IMR-90 (cell line): ENCODE measurements at regions not wholly inside any gene's neighbourhood (a gene's known extent, or its start where the extent isn't known, plus 50 kb on each side); places are given as distances from the start of the nearest gene placed in this dataset.

ENCODE experiments used
- ATAC-seq: fragments of 200-7000 bp; cut with Tn5 transposase; 2 replicates; pipeline ENCODE4 v1.9.1; 2020; ENCODE audit warnings: low read depth, mild to moderate bottlenecking, moderate library complexity
- BruUV-seq: library from RNA; stranded (reverse); fragments of 400-500 nt; replicated peaks from 2 replicates; lab custom pipeline; 2021; lab: Mats Ljungman, UMichigan
- CTCF ChIA-PET: fragments of 300-600 bp; formaldehyde crosslinking; extraction: SDS; loops from one replicate; lab custom pipeline; 2021; ENCODE audit warnings: antibody characterized with exemption; lab: Yijun Ruan, JAX
- POLR2A ChIA-PET: fragments of 300-600 bp; sonication (Branson Sonifier 250); formaldehyde crosslinking; loops from one replicate; lab custom pipeline; 2022; ENCODE audit warnings: antibody characterized with exemption; ENCODE audit not compliant: unreplicated experiment; lab: Charles Lee
- DNase-seq: peaks from one replicate; pipeline ENCODE4 v3.0.0; 2013
- H2AFZ ChIP-seq: replicated peaks from 2 replicates; pipeline ENCODE3; 2013; ENCODE audit warnings: low read length, mild to moderate bottlenecking; ENCODE audit not compliant: poor library complexity
- H2AK5ac ChIP-seq: 2 replicates; pipeline ENCODE4 v1.6.1; 2013; ENCODE audit warnings: low read depth, low read length, inconsistent platforms
- H2AK9ac ChIP-seq: replicated peaks from 2 replicates; pipeline ENCODE3; 2013; ENCODE audit warnings: mild to moderate bottlenecking, low read depth, low read length, moderate library complexity; ENCODE audit not compliant: poor library complexity
- H2BK120ac ChIP-seq: 2 replicates; pipeline ENCODE4 v1.6.1; 2013; ENCODE audit warnings: low read depth, low read length, inconsistent platforms
- H2BK15ac ChIP-seq: 3 replicates; pipeline ENCODE4 v1.6.1; 2013; ENCODE audit warnings: low read depth, low read length, inconsistent platforms
- H2BK20ac ChIP-seq: 2 replicates; pipeline ENCODE4 v1.6.1; 2013; ENCODE audit warnings: low read depth, mild to moderate bottlenecking, inconsistent platforms, low read length, moderate library complexity
- H2BK5ac ChIP-seq: 2 replicates; pipeline ENCODE4 v1.6.1; 2013; ENCODE audit warnings: mild to moderate bottlenecking, low read depth, low read length, inconsistent platforms; ENCODE audit not compliant: poor library complexity, severe bottlenecking
- H3K14ac ChIP-seq: replicated peaks from 2 replicates; pipeline ENCODE4 v1.6.1; 2013; ENCODE audit warnings: low read depth, low read length, inconsistent platforms
- H3K18ac ChIP-seq: 2 replicates; pipeline ENCODE4 v1.6.1; 2013; ENCODE audit warnings: low read depth, low read length, control low read depth
- H3K23ac ChIP-seq: 2 replicates; pipeline ENCODE4 v1.6.1; 2013; ENCODE audit warnings: low read depth, low read length, inconsistent platforms
- H3K27ac ChIP-seq: 2 replicates; pipeline ENCODE4 v1.5.1; 2013; ENCODE audit warnings: mild to moderate bottlenecking, control low read depth, low read length; ENCODE audit not compliant: insufficient read depth
- H3K27me3 ChIP-seq: 2 replicates; pipeline ENCODE4 v1.6.1; 2013; ENCODE audit warnings: low read length; ENCODE audit not compliant: control insufficient read depth, insufficient read depth
- H3K36me3 ChIP-seq: 2 replicates; pipeline ENCODE4 v1.6.1; 2013; ENCODE audit warnings: low read length, mixed read lengths; ENCODE audit not compliant: control insufficient read depth, insufficient read depth
- H3K4ac ChIP-seq: 2 replicates; pipeline ENCODE4 v1.6.1; 2013; ENCODE audit warnings: low read depth, low read length, inconsistent platforms
- H3K4me1 ChIP-seq: 2 replicates; pipeline ENCODE4 v1.6.1; 2013; ENCODE audit warnings: low read length, mixed read lengths; ENCODE audit not compliant: control insufficient read depth, insufficient read depth
- H3K4me2 ChIP-seq: 2 replicates; pipeline ENCODE4 v1.6.1; 2013; ENCODE audit warnings: low read depth, mild to moderate bottlenecking, control low read depth, low read length, moderate library complexity
- H3K4me3 ChIP-seq: 2 replicates; pipeline ENCODE4 v1.5.1; 2013; ENCODE audit warnings: low read depth, mild to moderate bottlenecking, control low read depth, low read length, moderate library complexity; ENCODE audit not compliant: insufficient read depth
- H3K56ac ChIP-seq: 2 replicates; pipeline ENCODE4 v1.6.1; 2013; ENCODE audit warnings: low read length, inconsistent platforms; ENCODE audit not compliant: insufficient read depth; ENCODE audit errors: extremely low read depth
- H3K79me1 ChIP-seq, 2 experiments: 2 replicates each; pipeline ENCODE4 v1.6.1; 2013; ENCODE audit warnings: low read length in 2 of 2, inconsistent platforms in 1 of 2, low read depth in 1 of 2
- H3K9ac ChIP-seq: 2 replicates; pipeline ENCODE4 v1.6.1; 2013; ENCODE audit warnings: low read depth, low read length, control low read depth
- H3K9me1 ChIP-seq: 2 replicates; pipeline ENCODE4 v1.6.1; 2013; ENCODE audit warnings: low read length, inconsistent platforms; ENCODE audit not compliant: insufficient read depth
- H3K9me3 ChIP-seq: 2 replicates; pipeline ENCODE4 v1.6.1; 2013; ENCODE audit warnings: low read length; ENCODE audit not compliant: control insufficient read depth, insufficient read depth
- H4K20me1 ChIP-seq: 2 replicates; pipeline ENCODE4 v1.6.1; 2013; ENCODE audit warnings: low read length, inconsistent platforms; ENCODE audit not compliant: insufficient read depth
- H4K5ac ChIP-seq: 2 replicates; pipeline ENCODE4 v1.6.1; 2013; ENCODE audit warnings: mild to moderate bottlenecking, low read depth, low read length, control low read depth
- H4K8ac ChIP-seq, 2 experiments: 2 replicates each; pipeline ENCODE4 v1.6.1; 2013; ENCODE audit warnings: low read depth in 2 of 2, low read length in 2 of 2, control low read depth in 1 of 2, inconsistent platforms in 1 of 2
- H4K91ac ChIP-seq: 2 replicates; pipeline ENCODE4 v1.6.1; 2013; ENCODE audit warnings: low read depth, low read length, inconsistent platforms; ENCODE audit not compliant: insufficient read depth
- BHLHE40 ChIP-seq: fragments of 150-350 bp; IDR thresholded peaks from 2 replicates; pipeline ENCODE4 v1.6.1; 2016; ENCODE audit warnings: mild to moderate bottlenecking, low read depth, low read length
- CEBPB ChIP-seq: IDR thresholded peaks from 2 replicates; pipeline ENCODE4 v1.6.1; 2012; ENCODE audit warnings: low read depth, low read length, improper control_type of control experiment
- SMC3 ChIP-seq: fragments of 150-350 bp; IDR thresholded peaks from 2 replicates; pipeline ENCODE4 v1.6.1; 2016; ENCODE audit warnings: low read depth, mild to moderate bottlenecking, antibody characterized with exemption, low read length, moderate library complexity
- USF2 ChIP-seq: fragments of 150-350 bp; IDR thresholded peaks from 2 replicates; pipeline ENCODE4 v1.6.1; 2017; ENCODE audit warnings: mild to moderate bottlenecking, antibody characterized with exemption, low read length, low read depth
- WGBS, 2 experiments: methylation state at CpG; one replicate each; pipeline versions ENCODE4 v1.1.5 to v1.1.7; 2013; ENCODE audit warnings: missing lambda C conversion rate in 2 of 2; ENCODE audit not compliant: insufficient read length in 1 of 2; ENCODE audit errors: extremely low coverage in 2 of 2; 5-methylcytosine and 5-hydroxymethylcytosine counted together
- dilution Hi-C: fragments of 300-500 bp; cut with HindIII; formaldehyde crosslinking; loops from one replicate; pipeline ENCODE4 v1.14.3; 2018; ENCODE audit warnings: low sequenced_read_pairs; ENCODE audit not compliant: unreplicated experiment
- in situ Hi-C: fragments of 300-500 bp; cut with MboI; formaldehyde crosslinking; loops from 3 replicates; pipeline ENCODE4 v1.14.3; 2019; ENCODE audit warnings: low sequenced_read_pairs, inconsistent platforms, mixed read lengths
- intact Hi-C: fragments of 100-400 bp; cut with micrococcal nuclease; formaldehyde crosslinking; loops from 2 replicates; pipeline ENCODE4 v1.10.0; 2022

- Histone ChIP-seq H2BK15ac (no peak overlapping the region), H3K79me1 (no peaks in the 10 kb centered on the region), H2BK5ac (no peak overlapping the region), H3K36me3 (no peaks in the 10 kb centered on the region), H3K56ac (no peak overlapping the region), H3K4me3 (no peak overlapping the region), H4K91ac (no peak overlapping the region), H3K9ac (no peak overlapping the region), H2AFZ (no peak overlapping the region), H2BK120ac (no peak overlapping the region), H3K9me1 (no peaks in the 10 kb centered on the region), H3K9me3 (no peaks in the 10 kb centered on the region), H3K27me3 (peaks cover 3% of the 10 kb centered on the region; the same call in 1 of the 2 replicates), H2AK9ac (no peak overlapping the region), H4K5ac (no peak overlapping the region), H2AK5ac (no peak overlapping the region), H3K4me2 (no peak overlapping the region), H3K18ac (no peak overlapping the region), H2BK20ac (no peak overlapping the region), H3K4ac (no peak overlapping the region), H3K23ac (no peak overlapping the region), H4K20me1 (no peaks in the 10 kb centered on the region), H4K8ac (no peak overlapping the region), H3K27ac (no peak overlapping the region), H3K14ac (no peak overlapping the region), H3K4me1 (no peaks in the 10 kb centered on the region)
- POLR2A ChIA-PET = no interaction called here
- in situ Hi-C loops (no loop called here), dilution Hi-C loops (no loop called here), intact Hi-C loops (no loop called here)
- no TSS peak for BruUV-seq
- CTCF ChIA-PET = no interaction called here
- no peak for TF ChIP-seq USF2
- no peak for TF ChIP-seq SMC3
- TF ChIP-seq BHLHE40 = no peak
- no peak for TF ChIP-seq CEBPB
- DNase-seq = peak; percentile 3
- WGBS, 2 experiments = 100% methylated on average over 1 of the region's 4 CpGs; no CpG with 5 or more reads in 1 of the 2 experiments
- ATAC-seq = no peak
Observed at GRCh38 chr3:159432682-159433340, 555.8 kb upstream of the IL12A start.
